ENCODE measurements at regions not wholly inside any gene's neighbourhood (a gene's known extent, or its start where the extent isn't known, plus 50 kb on each side); places are given as distances from the start of the nearest gene placed in this dataset.

GRCh38 chr6:166751051-166751595 is 124.1 kb upstream of the RPS6KA2 start:
- no peak for DNase-seq (ENCODE audit: low spot score)

- no peak for DNase-seq (ENCODE audit: low spot score)
Observed at GRCh38 chr6:166750108-166750793, 123.2 kb upstream of the RPS6KA2 start.

GRCh38 chr6:166749666-166750065 is 122.6 kb upstream of the RPS6KA2 start:
- DNase-seq (ENCODE audit: low spot score): no peak

- no peak for DNase-seq (ENCODE audit: low spot score)
Observed at GRCh38 chr6:166747644-166748595, 120.9 kb upstream of the RPS6KA2 start.

- DNase-seq (ENCODE audit: low spot score): no peak
Observed at GRCh38 chr6:166745801-166746668, 119.0 kb upstream of the RPS6KA2 start.

- no peak for DNase-seq (ENCODE audit: low spot score)
Observed at GRCh38 chr6:166744223-166745134, 117.4 kb upstream of the RPS6KA2 start.

- no peak for DNase-seq (ENCODE audit: low spot score)
Observed at GRCh38 chr6:166743406-166744222, 116.6 kb upstream of the RPS6KA2 start.

GRCh38 chr6:166742981-166743380 is 115.9 kb upstream of the RPS6KA2 start:
- DNase-seq (ENCODE audit: low spot score): no peak

GRCh38 chr6:166739976-166740318 is 112.9 kb upstream of the RPS6KA2 start:
- DNase-seq (ENCODE audit: low spot score): no peak

- no peak for DNase-seq (ENCODE audit: low spot score)
Observed at GRCh38 chr6:166739117-166739975, 112.3 kb upstream of the RPS6KA2 start.

GRCh38 chr6:166738386-166739116 is 111.5 kb upstream of the RPS6KA2 start:
- no peak for DNase-seq (ENCODE audit: low spot score)

GRCh38 chr6:166737261-166737660 is 110.2 kb upstream of the RPS6KA2 start:
- no peak for DNase-seq (ENCODE audit: low spot score)

GRCh38 chr6:166736634-166737033 is 109.6 kb upstream of the RPS6KA2 start:
- DNase-seq (ENCODE audit: low spot score): no peak

GRCh38 chr6:166733900-166734299 is 106.8 kb upstream of the RPS6KA2 start:
- DNase-seq (ENCODE audit: low spot score): no peak

GRCh38 chr6:166729658-166730057 is 102.6 kb upstream of the RPS6KA2 start:
- DNase-seq (ENCODE audit: low spot score): no peak

- no peak for DNase-seq (ENCODE audit: low spot score)
Observed at GRCh38 chr6:166728884-166729530, 102.0 kb upstream of the RPS6KA2 start.

GRCh38 chr6:166726201-166726600 is 99.2 kb upstream of the RPS6KA2 start:
- no peak for DNase-seq (ENCODE audit: low spot score)

GRCh38 chr6:166725571-166725970 is 98.5 kb upstream of the RPS6KA2 start:
- DNase-seq (ENCODE audit: low spot score): no peak

Data from AG08395 (cell line).